D341Med (cell line): ENCODE measurements at regions not wholly inside any gene's neighbourhood (a gene's known extent, or its start where the extent isn't known, plus 50 kb on each side); places are given as distances from the start of the nearest gene placed in this dataset.

ENCODE experiments used
- DNase-seq: peaks from one replicate; pipeline ENCODE4 v3.0.0; 2012; ENCODE audit warnings: low spot score

DNA sequence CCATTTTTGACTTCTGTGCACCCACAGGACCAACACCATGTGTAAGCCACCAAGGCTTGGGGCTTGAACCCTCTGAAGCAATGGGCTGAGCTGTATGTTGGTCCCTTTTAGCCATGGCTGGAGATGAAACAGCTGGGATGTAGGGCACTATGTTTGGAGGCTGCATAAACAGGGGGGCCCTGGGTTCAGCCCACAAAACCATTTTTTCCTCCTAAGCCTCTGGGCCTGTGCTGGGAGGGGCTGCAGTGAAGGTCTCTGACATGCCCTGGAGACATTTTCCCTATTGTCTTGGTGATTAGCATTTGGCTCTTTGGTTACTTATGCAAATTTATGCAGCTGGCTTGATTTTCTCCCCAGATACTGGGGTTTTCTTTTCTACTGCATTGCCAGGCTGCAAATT, 144.9 kb downstream of the ZNF326 start:
- no peak for DNase-seq

DNA sequence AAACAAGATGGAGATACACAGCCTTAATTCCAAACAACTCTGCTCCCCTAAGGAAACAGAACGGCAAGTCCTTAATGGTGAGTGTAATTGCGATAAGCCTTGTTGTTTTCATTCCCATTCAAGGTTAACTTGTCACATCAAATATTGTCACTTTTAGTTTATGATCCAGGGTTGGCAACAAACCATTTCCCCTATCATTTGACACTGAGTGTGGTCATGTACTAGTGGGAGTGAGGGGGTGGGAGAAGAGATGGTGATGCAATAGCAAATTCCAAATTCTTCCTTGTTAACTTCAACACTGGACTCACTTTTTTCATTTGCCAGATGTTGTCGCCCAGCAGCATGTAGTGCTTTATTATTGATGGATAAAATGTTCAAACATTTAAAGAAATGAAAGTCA, 140.4 kb downstream of the ZNF326 start:
- DNase-seq, result no peak

DNA sequence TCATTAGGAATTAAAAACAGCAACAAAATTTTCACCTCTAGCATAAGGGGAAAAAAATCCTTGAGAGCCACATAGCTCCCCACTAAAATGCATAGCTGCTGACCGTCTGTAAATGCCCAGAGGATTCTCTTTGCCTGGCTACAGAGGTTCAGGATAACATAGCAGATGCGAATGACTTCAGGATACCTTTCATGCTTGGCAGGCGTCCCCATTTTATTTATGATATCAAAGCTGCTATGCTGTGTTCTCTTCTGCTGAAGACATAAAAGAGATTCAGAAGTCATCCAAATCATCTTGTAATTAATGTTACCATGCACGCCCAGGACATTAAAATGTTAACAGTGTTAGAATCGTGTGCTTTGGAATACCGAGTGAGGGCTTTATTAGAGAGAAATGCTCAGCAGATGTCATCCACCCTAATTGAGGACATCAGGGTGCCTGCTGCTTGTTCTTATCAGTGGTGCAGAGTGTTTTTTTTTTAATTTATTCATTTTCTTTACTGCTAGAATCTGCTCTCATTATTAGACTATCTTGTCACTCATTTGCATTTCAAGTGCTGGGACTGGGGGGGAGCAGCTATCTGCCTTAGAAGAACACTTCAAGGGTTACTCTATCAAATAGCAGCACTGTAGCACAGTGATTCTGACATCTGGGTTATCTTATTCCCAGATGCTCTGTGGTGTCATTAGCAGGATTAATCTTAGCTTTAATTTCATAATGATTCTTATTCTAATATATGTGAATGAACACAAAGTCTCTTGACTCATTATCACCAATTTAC, 139.5 kb downstream of the ZNF326 start:
- DNase-seq, result no peak

DNA sequence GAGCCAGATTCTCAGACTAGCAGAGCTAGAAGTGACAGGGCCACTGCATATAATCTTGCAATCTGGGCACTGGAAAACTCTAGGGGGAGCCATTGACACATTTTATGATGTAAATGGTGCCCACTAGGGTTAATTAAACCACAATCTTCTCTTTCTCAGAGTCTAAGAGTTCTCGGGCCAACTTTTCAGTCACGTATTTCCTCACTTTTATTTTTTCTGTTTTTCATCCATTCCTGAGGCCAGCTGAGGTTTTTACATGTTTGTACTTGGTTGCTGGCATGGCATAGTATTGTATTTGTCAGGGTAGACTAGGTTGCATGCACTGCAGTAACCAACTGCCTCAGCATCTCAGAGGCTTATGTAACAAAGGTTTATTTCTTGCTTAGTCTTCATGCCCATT, 138.2 kb downstream of the ZNF326 start:
- peak; percentile 59 for DNase-seq

DNA sequence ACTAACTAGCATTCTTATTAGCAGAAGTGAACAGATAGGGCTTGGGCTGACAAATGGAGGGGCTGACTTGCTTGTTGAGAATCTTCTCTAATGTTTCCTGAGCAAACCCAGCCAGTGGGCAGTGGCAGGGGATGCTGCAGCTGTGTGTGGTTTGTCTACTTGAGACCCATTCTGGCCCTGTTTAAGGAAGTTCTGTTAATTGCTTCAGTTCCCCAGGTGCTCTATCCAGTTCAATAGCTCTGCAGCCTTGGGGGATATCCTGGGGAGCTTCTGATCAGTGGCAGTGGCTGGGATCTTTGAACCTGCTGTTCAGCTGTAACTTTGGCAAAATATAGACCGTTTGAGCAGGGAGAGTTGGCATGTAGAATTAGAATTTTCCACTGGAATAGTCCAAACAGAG, 137.4 kb downstream of the ZNF326 start:
- no peak for DNase-seq

DNA sequence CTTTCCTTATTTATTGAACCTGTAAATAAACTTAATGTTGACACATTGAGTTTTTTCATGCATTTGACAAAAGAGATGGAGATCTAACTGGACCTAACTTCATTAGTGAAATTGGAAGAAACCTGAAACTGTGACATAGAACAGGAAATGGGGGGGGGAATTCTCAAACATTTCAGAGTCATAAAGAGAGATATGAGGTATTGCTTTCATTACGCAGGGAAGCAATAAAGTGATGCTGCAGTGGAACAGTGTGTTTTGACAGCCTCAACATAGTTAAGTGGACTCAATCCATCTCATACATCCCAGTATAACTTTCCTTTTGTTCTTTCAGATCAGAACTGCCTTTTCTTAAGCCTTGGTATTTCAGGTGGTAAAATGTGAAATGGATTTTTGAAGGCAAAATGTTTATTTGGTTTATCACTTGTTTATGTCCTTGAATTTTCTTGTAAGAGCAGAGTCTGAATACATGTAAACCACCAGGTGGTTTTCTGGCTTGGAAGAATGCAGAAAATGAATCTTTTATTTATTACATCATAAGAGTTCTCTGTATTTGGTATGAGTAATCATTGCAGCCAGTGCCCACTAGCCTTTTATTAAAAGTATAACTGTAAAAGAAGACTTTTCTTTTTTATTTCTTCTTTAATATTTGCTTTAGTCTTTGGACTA, 132.5 kb downstream of the ZNF326 start:
- no peak for DNase-seq

DNA sequence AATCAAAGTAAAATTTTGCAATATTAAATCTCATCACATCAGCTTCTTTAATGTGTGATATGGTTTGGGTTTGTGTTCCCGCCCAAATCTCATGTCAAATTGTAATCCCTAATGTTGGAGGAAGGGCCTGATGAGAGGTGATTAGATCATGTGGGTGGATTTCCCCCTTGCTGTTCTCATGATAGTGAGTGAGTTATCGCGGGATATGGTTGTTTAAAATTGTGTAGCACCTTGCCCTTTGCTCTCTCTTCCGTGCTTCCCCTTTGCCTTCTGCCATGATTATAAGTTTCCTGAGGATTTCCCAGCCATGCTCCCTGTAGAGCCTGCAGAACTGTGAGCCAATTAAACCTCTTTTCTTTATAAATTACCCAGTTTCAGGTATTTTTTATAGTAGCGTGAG, 131.9 kb downstream of the ZNF326 start:
- no peak for DNase-seq

DNA sequence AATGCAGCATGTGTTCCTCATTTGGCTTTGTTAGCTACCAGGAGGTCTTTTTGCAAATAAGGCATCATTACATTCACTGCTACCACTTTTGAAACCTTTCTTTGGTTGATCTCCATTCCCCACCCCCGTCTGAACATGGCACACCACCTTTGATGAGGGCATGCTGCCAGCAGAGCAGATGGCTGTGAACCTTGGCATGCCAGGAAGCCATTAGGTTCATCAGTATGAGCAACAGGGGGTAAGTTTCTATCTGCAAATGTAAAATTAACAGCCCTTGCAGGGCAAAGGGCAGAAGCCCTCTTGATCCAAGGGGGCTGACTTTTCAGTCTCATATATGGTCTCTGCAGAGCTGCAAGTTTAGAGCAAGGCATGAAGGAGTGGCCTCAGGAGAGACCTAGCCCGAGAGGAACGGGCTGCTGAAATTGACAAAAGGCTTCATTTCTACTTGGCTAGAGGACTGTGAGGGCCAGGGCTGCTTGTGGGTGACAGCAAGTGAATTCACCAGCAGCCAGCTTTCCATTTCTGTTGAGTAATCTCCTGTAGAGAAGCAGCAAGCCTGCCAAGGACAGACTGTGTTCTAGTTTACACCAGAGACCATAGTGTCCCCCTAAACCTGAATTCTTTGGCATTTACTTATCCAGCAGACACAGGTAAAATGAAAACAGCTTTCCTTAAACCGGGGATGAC, 127.9 kb downstream of the ZNF326 start:
- DNase-seq, result no peak

DNA sequence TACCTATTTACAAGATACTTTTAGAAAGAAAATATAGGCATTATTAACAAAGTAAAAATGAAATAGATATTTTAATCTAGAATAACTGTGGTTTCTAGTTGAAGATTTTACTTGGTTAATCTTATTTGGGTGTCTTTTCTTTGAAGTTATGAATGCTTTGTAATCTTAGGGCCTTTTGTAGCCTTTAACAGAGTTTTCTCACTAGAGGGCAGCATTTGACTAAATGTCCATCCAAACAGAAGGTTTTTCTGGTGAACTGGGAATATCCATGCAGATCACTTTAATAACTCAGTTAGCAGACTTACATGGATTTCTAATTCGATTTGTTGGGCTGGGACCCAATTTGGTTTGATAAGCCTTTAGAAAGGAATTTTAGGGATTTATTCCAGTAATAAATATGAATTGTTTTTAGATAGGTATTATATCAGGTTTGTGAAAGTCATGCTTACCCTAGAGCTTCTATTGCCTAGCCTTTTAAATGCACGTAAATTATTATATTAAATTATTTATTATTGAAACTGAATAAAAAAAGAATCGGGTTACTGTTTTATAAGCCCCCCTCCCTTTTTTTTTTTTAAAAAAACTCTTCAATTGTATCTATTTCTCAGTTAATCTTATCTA, 119.7 kb downstream of the ZNF326 start:
- DNase-seq, result peak; percentile 33

DNA sequence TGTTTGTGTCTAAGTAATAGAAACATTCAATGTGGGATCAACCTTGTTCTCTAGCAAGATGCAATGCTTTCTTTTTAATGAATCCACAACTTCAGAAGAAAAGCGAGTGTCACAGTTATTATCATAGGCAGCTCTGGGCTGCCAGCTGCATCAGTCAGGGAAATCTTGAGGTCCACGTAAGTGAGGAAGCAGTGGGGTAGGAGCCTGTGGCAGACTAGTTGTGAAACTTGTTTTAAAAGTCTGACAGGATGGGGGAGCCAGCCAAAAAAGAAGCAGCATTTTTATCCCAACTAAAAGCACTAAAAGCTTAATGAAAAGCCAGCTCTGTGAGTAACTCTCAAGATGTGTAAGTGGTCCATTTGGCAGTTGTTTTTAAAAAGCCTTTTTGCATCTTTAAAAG, 113.1 kb downstream of the ZNF326 start:
- no peak for DNase-seq

DNA sequence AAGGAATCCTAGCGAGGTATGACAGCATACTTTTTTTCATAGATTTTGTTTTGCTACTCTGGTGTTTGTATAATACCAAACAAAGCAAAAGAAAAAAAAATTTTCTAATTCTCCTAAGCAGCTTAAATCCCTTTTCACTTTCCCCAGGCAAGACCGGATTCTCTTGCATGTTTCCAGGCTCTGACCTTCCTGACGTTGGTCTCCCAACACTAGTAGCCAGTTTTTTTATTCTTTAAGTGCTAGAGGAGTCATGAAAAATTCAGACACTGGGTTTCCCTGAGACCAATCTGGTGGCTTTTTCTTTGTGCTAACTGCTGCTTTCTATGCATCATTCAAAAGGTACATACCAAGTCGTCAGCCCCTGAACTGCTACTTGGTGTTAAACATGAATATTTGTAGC, 111.4 kb downstream of the ZNF326 start:
- no peak for DNase-seq

DNA sequence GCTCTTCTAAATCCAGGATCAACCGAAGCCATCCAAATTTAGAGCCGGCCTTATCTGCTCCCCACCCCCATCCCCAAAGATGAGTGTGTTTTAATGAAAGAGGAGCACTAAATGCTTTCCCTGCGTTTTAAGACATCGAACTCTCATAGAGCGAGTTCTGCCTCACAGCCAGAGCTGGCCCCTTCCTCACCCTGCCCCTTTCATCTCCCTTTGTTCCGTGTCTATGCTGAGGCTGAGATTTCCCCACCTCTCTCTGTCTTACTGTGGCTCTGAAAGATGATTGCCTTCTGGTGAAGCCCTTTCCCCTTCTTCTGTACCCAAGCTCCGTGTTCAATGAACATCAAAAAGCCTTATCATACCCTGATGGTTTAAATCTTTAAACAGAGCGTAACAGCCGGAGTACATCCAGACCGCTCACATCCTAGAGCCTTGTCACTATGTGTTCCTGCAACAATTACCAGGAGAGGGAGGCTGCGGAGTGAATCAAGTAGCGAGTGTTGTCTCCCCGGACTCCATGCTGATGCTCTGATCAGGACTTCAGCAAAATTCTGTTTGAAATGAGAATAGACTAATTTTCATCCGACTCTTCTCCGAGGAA, 110.1 kb downstream of the ZNF326 start:
- DNase-seq, result no peak

DNA sequence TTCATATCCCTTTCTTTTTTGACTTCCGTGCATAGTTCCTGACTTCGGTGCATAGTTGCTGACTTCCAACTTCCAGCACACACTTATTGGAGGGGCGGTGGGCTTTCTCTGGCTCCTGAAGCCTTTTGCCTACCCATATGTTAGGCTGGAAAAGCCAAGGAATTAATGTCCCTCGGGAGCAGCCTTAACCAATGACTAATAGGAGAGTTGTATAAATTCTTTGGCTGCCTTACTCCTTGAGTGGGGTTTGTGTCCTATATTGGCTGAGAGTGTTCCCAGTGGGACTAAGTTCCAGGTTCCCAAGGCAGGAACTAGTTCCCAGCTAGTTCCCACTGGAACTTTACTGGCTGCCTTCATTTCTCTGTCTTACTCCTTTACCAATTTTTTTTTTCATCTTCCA, 105.7 kb downstream of the ZNF326 start:
- DNase-seq, result no peak

DNA sequence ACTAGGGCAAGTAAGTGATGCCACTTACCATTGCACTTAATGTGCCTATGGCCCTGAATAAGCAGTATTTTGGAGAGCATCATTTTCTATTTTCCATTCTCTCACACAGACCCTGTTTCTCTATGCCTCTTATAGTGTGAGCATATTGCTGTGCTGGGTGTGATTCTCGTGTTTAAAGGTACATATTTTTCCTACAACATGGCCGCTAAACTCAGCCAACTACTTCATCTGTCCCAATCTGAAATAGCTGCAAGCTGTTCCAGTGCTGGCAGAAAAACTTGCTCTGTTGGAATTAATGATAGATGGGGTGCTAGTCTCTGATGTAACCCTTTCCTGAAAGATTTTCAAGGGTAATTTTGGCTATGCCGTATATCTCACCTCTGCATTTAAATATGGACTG, 97.5 kb downstream of the ZNF326 start:
- no peak for DNase-seq
